ENCODE measurements at regions not wholly inside any gene's neighbourhood (a gene's known extent, or its start where the extent isn't known, plus 50 kb on each side); places are given as distances from the start of the nearest gene placed in this dataset.

DNA sequence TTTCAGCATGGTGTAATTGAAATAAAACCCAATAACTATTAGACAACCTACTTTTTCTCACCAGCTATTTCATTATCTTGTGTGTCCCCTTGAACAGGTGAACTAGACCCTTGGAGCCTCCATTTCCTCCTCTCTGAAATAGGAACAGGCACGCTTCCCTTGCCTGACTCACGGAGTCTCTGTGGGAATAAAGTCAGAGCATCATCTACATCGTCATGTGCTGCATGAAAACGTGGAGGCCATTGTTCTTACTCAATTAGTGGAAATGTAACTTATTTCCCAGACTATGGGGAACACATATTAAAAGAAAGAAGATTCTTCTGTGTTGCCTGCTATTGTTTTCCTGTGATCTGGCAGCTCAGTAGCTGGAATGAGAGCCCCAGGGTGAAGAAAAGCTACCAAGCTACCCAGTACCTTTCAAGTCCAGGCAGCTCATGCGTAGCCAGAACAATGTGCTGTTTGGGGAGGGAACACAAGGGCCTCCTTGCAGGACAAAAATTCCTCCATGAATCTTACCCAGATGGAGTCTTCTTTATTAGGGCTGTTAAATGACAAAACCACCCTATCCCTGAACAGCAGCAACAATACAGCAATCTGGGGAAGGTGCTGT lies 59.8 kb downstream of the SOX11 start:
- no peaks in the 10 kb centered on the region for H4K20me1 ChIP-seq (replicated peaks in 1 of 2; ENCODE audit: control insufficient read depth in 1 of 2, insufficient read depth in 2 of 2, low read length in 2 of 2)
- H3K4me1 ChIP-seq (replicated peaks in 1 of 4; ENCODE audit: control insufficient read depth in 3 of 4, insufficient read depth in 4 of 4, low read length in 3 of 4): peaks cover 0 to 5% (median 0%) of the 10 kb centered on the region in 4 experiments; a peak in 1 of 7 replicates
- no peak overlapping the region for H3K23ac ChIP-seq (ENCODE audit: insufficient read length)
- no peaks in the 10 kb centered on the region for H3K27me3 ChIP-seq (replicated peaks in 1 of 4; ENCODE audit: control insufficient read depth in 3 of 4, extremely low read depth in 1 of 4, insufficient read depth in 3 of 4, low read length in 3 of 4)
- CTCF ChIA-PET (ENCODE audit: partially characterized antibody): interaction anchor here (0.7 kb wide), 1 partner anchor 1368 kb away, joined by 3 read pairs; no protein-coding TSS in a partner anchor
- H3K27ac ChIP-seq (ENCODE audit: low read depth, low read length): no peak overlapping the region
- no peak overlapping the region for H3K4me2 ChIP-seq (ENCODE audit: insufficient read depth in 1 of 2, low read depth in 2 of 2, low read length in 2 of 2)
- H3K9me3 ChIP-seq (ENCODE audit: insufficient read depth in 2 of 2, low read depth in 1 of 2, low read length in 1 of 2): no peaks in the 10 kb centered on the region
- no peak overlapping the region for H2AFZ ChIP-seq (ENCODE audit: low read length)
- H3K36me3 ChIP-seq (ENCODE audit: control insufficient read depth in 2 of 4, insufficient read depth in 4 of 4, low read length in 3 of 4): no peaks in the 10 kb centered on the region
- no peak overlapping the region for H3K18ac ChIP-seq (ENCODE audit: extremely low read depth, low read length)
- no peak overlapping the region for H3K14ac ChIP-seq (ENCODE audit: insufficient read length)
- TF ChIP-seq JUND (IDR thresholded peaks at IDR 0.05; ENCODE audit: low read length) (no peak), CBX5 (IDR thresholded peaks at IDR 0.05; ENCODE audit: low read depth, low read length) (no peak), GABPA (IDR thresholded peaks at IDR 0.05; ENCODE audit: borderline replicate concordance, insufficient read depth, low read length) (no peak), CHD1 (IDR thresholded peaks at IDR 0.05; ENCODE audit: low read depth, low read length) (no peak), KDM4A (IDR thresholded peaks at IDR 0.05; ENCODE audit: low read depth, low read length, severe bottlenecking) (no peak), TBP (IDR thresholded peaks at IDR 0.05; ENCODE audit: low read depth, low read length) (no peak), CTBP2 (IDR thresholded peaks at IDR 0.05; ENCODE audit: borderline replicate concordance, insufficient read depth, insufficient read length, low read length) (no peak), CREB1 (IDR thresholded peaks at IDR 0.05) (no peak), GTF2F1 (IDR thresholded peaks at IDR 0.05; ENCODE audit: borderline replicate concordance, low read depth, low read length) (no peak), SRF (IDR thresholded peaks at IDR 0.05; ENCODE audit: low read depth, low read length) (no peak), SP2 (IDR thresholded peaks at IDR 0.05; ENCODE audit: low read length) (no peak), CEBPB (IDR thresholded peaks at IDR 0.05; ENCODE audit: low read depth, low read length) (no peak)
- 0 out of 2 replicates have a peak overlapping the region, but pooled peaks have one; percentile 53 for H2AK5ac ChIP-seq (ENCODE audit: low read depth, low read length)
- DNase-seq (ENCODE audit: low read depth in 1 of 2, low spot score in 2 of 2) (no peak), FAIRE-seq (no peak)
- no peaks in the 10 kb centered on the region for H3K79me1 ChIP-seq (ENCODE audit: low read depth, low read length)
- H2BK5ac ChIP-seq (ENCODE audit: low read depth, low read length): no peak overlapping the region
- 86% methylated on average over 5 of the region's 5 CpGs; no CpG with 5 or more reads in 1 of the 2 experiments for WGBS, 2 experiments (ENCODE audit: extremely low coverage in 1 of 2, insufficient coverage in 1 of 2, insufficient read length in 1 of 2, insufficient replicate concordance in 2 of 2, low coverage in 1 of 2, low lambda C conversion rate in 2 of 2, missing lambda C conversion rate in 1 of 2)
- H4K5ac ChIP-seq (ENCODE audit: insufficient read length, low read depth, low read length): no peak overlapping the region
- no peak overlapping the region for H2BK15ac ChIP-seq (ENCODE audit: low read length)
- no peak overlapping the region for H4K8ac ChIP-seq (ENCODE audit: extremely low read depth, insufficient read depth, low read length)
- H2BK120ac ChIP-seq (replicated peaks; ENCODE audit: low read depth, low read length): no peak overlapping the region
- no peak overlapping the region for H3K9ac ChIP-seq (replicated peaks in 1 of 4; ENCODE audit: extremely low read depth in 1 of 4, low read depth in 3 of 4, low read length in 3 of 4)
- H3K4ac ChIP-seq (replicated peaks; ENCODE audit: insufficient read length, low read depth, low read length): no peak overlapping the region
- no peak overlapping the region for H2BK12ac ChIP-seq (ENCODE audit: low read depth, low read length)
- H3K56ac ChIP-seq (replicated peaks; ENCODE audit: insufficient read length, low read depth, low read length): no peak overlapping the region
- no peak overlapping the region for H2BK20ac ChIP-seq (ENCODE audit: low read length)
- no peak overlapping the region for H4K91ac ChIP-seq (replicated peaks; ENCODE audit: insufficient read length, low read length)
- H3K79me2 ChIP-seq (ENCODE audit: control insufficient read depth in 1 of 2, insufficient read depth in 2 of 2, low read length in 2 of 2): no peaks in the 10 kb centered on the region
- no peak overlapping the region for H3K4me3 ChIP-seq (ENCODE audit: extremely low read depth in 1 of 4, insufficient read depth in 2 of 4, low read depth in 3 of 4, low read length in 4 of 4)
- no peaks in the 10 kb centered on the region for H3K23me2 ChIP-seq (ENCODE audit: low read depth, low read length)
- POLR2A ChIA-PET (ENCODE audit: partially characterized antibody): no interaction called here

All from H1 (cell line).